RWPE2 (cell line): ENCODE measurements at regions not wholly inside any gene's neighbourhood (a gene's known extent, or its start where the extent isn't known, plus 50 kb on each side); places are given as distances from the start of the nearest gene placed in this dataset.

Source experiments
- ATAC-seq: fragments of 200-7000 bp; cut with Tn5 transposase; 3 replicates; pipeline ENCODE4 v1.9.1; 2021; ENCODE audit warnings: low read depth
- DNase-seq: peaks from one replicate; pipeline ENCODE4 v3.0.0-alpha.2; 2020; ENCODE audit warnings: low spot score
- H3K27ac ChIP-seq: fragments of 450-650 bp; 2 replicates; pipeline ENCODE4 v1.5.1; 2017; ENCODE audit warnings: mild to moderate bottlenecking; ENCODE audit not compliant: poor library complexity, severe bottlenecking
- H3K27me3 ChIP-seq: fragments of 250-450 bp; sonication (Bioruptor Pico); 2 replicates; pipeline ENCODE4 v1.5.1; 2021; ENCODE audit warnings: mild to moderate bottlenecking, moderate library complexity; ENCODE audit not compliant: insufficient read depth, poor library complexity, severe bottlenecking
- H3K36me3 ChIP-seq: fragments of 250-450 bp; sonication (Bioruptor Pico); 2 replicates; pipeline ENCODE4 v1.5.1; 2020; ENCODE audit warnings: low read depth, mild to moderate bottlenecking, moderate library complexity
- H3K4me1 ChIP-seq: fragments of 250-450 bp; sonication (Bioruptor Pico); 2 replicates; pipeline ENCODE4 v1.5.1; 2021; ENCODE audit warnings: mild to moderate bottlenecking, moderate library complexity; ENCODE audit not compliant: insufficient read depth, poor library complexity, severe bottlenecking
- H3K4me3 ChIP-seq: fragments of 250-450 bp; sonication (Bioruptor Pico); 2 replicates; pipeline ENCODE4 v1.5.1; 2021; ENCODE audit warnings: mild to moderate bottlenecking, moderate library complexity; ENCODE audit not compliant: severe bottlenecking
- H3K9me3 ChIP-seq: fragments of 250-450 bp; sonication (Bioruptor Pico); 2 replicates; pipeline ENCODE4 v1.5.1; 2021; ENCODE audit warnings: mild to moderate bottlenecking, moderate library complexity; ENCODE audit not compliant: severe bottlenecking
- TF ChIP-seq, protein P1 (sequence below): fragments of 450-650 bp; IDR thresholded peaks from one replicate; pipeline ENCODE4 v1.5.1; 2017; ENCODE audit warnings: mild to moderate bottlenecking, moderate library complexity; ENCODE audit not compliant: poor library complexity, severe bottlenecking

DNA sequence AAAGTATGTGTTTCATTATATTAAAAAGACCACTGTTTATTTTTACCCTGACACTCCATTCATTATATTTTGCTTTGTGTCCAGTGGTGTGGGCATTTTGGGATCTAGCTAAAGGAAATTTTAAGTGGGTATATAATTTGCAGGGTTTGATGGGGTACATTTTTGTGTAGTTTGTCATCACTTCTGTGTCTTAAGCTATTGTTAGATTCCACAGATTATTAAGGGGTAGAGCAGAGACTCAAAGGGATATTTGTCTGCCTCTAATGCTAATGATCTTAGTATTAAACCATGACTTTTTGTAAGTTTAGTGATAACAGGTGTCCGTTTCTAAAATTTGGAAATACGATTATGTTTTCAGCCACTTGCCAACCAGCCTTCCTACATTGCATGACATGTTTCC is 731.6 kb downstream of the BRINP1 start:
- H3K27ac ChIP-seq, result no peak overlapping the region
- no peaks in the 10 kb centered on the region for H3K36me3 ChIP-seq
- H3K4me1 ChIP-seq, result peaks cover 6% of the 10 kb centered on the region
- no peaks in the 10 kb centered on the region for H3K9me3 ChIP-seq
- no peak for ATAC-seq
- no peak for DNase-seq
- H3K27me3 ChIP-seq, result no peaks in the 10 kb centered on the region
- no peak overlapping the region for H3K4me3 ChIP-seq
- TF ChIP-seq, protein P1, sequence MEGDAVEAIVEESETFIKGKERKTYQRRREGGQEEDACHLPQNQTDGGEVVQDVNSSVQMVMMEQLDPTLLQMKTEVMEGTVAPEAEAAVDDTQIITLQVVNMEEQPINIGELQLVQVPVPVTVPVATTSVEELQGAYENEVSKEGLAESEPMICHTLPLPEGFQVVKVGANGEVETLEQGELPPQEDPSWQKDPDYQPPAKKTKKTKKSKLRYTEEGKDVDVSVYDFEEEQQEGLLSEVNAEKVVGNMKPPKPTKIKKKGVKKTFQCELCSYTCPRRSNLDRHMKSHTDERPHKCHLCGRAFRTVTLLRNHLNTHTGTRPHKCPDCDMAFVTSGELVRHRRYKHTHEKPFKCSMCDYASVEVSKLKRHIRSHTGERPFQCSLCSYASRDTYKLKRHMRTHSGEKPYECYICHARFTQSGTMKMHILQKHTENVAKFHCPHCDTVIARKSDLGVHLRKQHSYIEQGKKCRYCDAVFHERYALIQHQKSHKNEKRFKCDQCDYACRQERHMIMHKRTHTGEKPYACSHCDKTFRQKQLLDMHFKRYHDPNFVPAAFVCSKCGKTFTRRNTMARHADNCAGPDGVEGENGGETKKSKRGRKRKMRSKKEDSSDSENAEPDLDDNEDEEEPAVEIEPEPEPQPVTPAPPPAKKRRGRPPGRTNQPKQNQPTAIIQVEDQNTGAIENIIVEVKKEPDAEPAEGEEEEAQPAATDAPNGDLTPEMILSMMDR, result no peak

DNA sequence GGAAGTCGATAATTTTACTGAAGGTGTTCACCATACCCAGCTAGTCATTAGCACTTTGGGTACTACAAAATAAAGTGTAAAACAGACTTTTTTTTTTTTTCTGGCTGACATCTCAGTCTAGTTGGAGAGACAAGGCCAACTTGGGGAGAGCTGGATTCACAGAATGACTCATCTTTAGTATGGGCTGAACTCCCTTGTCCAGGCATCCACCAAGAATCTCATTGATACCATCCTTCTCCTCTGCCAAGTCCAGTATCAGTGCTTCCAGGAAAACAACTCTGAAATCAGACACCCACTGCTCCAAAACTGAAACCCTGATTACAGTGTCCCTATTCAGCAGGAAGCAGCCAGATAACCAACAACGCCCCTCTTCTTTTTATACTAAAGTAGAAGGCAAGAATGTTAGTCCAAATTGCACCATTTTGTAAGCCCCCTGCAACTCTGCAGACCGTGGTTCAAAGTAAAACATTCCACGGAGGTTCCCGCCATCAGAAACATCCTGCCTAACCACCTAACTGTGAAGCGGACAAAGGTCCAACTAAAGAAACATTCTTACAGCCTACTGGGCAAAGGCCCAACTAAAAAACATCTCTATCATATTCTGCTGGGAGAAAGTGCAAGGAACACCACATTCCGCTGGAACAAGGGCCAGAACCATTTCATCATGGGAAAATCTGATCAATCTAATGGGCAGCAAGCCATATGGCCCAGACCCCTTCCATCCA is 728.2 kb downstream of the BRINP1 start:
- Histone ChIP-seq H3K4me3 (no peak overlapping the region), H3K4me1 (peaks cover 17% of the 10 kb centered on the region), H3K27ac (peak overlapping the region; percentile 25), H3K27me3 (no peaks in the 10 kb centered on the region), H3K36me3 (no peaks in the 10 kb centered on the region), H3K9me3 (no peaks in the 10 kb centered on the region)
- DNase-seq (no peak), ATAC-seq (peak; percentile 49; the same call in 2 of the 3 replicates)
- TF ChIP-seq, protein P1, result no peak

DNA sequence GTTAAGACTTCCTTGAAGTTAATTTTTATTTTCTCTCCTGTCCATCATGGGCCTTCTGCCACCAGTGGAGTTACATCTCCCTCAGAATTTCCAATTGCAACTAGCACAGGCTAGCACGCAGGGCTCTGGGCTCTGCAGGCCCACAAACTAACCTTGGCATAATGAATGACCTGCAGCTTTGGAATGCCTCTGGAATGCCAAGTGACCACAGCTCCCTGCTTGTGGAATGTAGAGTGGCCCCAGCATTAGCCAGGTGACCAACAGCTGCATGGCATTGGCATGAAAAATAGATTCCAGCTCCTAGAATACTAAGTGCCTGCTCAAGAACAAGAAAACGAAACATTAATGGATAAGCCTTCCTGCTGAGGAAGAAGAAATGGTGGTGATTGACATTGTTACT is 726.1 kb downstream of the BRINP1 start:
- Histone ChIP-seq H3K36me3 (no peaks in the 10 kb centered on the region), H3K9me3 (no peaks in the 10 kb centered on the region), H3K4me1 (peaks cover 17% of the 10 kb centered on the region), H3K27ac (peak overlapping the region; percentile 60), H3K27me3 (no peaks in the 10 kb centered on the region), H3K4me3 (no peak overlapping the region)
- peak; percentile 69 for DNase-seq
- TF ChIP-seq, protein P1, result no peak
- peak; percentile 100 for ATAC-seq

DNA sequence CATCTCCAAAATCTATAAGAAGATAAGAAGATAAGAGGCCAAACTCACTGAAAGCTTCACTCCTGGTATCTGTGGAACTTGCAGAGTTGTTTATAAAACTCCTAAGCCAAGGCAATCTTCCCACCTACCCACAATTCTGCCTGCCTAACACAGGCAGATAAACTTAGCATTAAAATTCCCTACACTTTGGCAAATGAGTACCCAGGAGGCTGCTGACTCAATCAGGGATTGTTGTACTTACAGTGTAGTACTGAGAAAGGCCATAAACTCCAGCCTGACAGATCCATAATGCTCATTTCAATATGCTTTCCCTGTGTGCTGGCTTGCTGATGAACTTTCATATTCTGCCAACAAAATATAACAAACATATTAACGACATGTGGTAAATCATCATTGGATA is 725.2 kb downstream of the BRINP1 start:
- Histone ChIP-seq H3K4me3 (no peak overlapping the region), H3K27me3 (no peaks in the 10 kb centered on the region), H3K27ac (peak overlapping the region; percentile 60), H3K9me3 (no peaks in the 10 kb centered on the region), H3K4me1 (peaks cover 17% of the 10 kb centered on the region), H3K36me3 (no peaks in the 10 kb centered on the region)
- TF ChIP-seq, protein P1, result no peak
- no peak for DNase-seq
- ATAC-seq, result no peak

DNA sequence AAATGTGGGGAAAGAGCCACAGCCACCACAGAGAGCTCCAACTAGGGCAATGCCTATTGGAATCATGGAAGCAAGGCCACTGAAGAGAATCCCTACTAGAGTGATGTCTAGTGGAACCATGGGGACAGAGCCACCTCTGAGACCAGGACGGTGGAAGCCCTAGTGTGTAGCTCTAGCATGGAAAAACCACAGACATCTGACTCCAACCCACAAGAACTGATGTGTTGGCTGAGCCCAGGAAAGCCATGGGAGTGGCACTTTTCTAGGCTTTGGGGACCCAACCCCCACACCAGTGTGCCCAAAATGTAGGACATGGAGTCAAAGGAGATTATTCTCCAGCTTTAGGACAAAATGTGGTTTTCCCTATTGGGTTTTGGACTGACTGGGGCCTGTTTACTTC is 721.9 kb downstream of the BRINP1 start:
- Histone ChIP-seq H3K4me3 (no peak overlapping the region), H3K9me3 (no peaks in the 10 kb centered on the region), H3K27ac (no peak overlapping the region), H3K27me3 (no peaks in the 10 kb centered on the region), H3K4me1 (peaks cover 37% of the 10 kb centered on the region), H3K36me3 (no peaks in the 10 kb centered on the region)
- ATAC-seq (no peak), DNase-seq (no peak)
- TF ChIP-seq, protein P1, result no peak
